HCT116 (cell line): ENCODE measurements at regions not wholly inside any gene's neighbourhood (a gene's known extent, or its start where the extent isn't known, plus 50 kb on each side); places are given as distances from the start of the nearest gene placed in this dataset.

Experiments
- ATAC-seq: fragments of 200-7000 bp; cut with Tn5 transposase; 2 replicates; pipeline ENCODE4 v1.9.1; 2020; ENCODE audit warnings: mild to moderate bottlenecking, moderate library complexity
- BruUV-seq: library from RNA; stranded (reverse); fragments of 400-500 nt; replicated peaks from 2 replicates; lab custom pipeline; 2021; lab: Mats Ljungman, UMichigan
- CTCF ChIA-PET: fragments of 300-600 bp; sonication (Branson Sonifier 250); formaldehyde crosslinking; loops from one replicate; lab custom pipeline; 2021; ENCODE audit warnings: antibody characterized with exemption; lab: Charles Lee
- POLR2A ChIA-PET: fragments of 300-600, 350-600 bp; sonication (Branson Sonifier 250); formaldehyde crosslinking; loops from one replicate; lab custom pipeline; 2021; ENCODE audit warnings: antibody characterized with exemption; lab: Charles Lee
- RAD21 ChIA-PET, 2 experiments: fragments of 300-600 bp; sonication (Branson Sonifier 250); formaldehyde crosslinking; loops; one replicate each; lab custom pipeline; 2023; ENCODE audit warnings: low total read pairs in 2 of 2; ENCODE audit not compliant: uncharacterized antibody in 2 of 2, unreplicated experiment in 2 of 2, low non-redundant PET in 1 of 2; lab: Charles Lee
- DNase-seq: peaks from one replicate; pipeline ENCODE4 v3.0.0-alpha.2; 2010; ENCODE audit warnings: low read depth, low spot score
- H2AFZ ChIP-seq: fragments of 200-600 bp; shearing (Covaris generic), sonication (generic); 2 replicates; pipeline ENCODE4 v1.6.1; 2017; ENCODE audit warnings: low read depth, mixed run types, mixed read lengths, antibody characterized with exemption, low read length; ENCODE audit not compliant: poor library complexity, severe bottlenecking
- H3K27ac ChIP-seq: 2 replicates; pipeline ENCODE4 v1.5.1; 2012; ENCODE audit warnings: low read depth, low read length
- H3K27me3 ChIP-seq: fragments of 200-600 bp; sonication (generic); 2 replicates; pipeline ENCODE4 v1.6.1; 2016; ENCODE audit warnings: mixed run types, low read length, mixed read lengths; ENCODE audit not compliant: insufficient read depth
- H3K36me3 ChIP-seq, 2 experiments: fragments of 200-500 bp in 1 of 2; fragments of 200-600 bp in 1 of 2; sonication (Bioruptor generic) in 1 of 2; sonication (generic) in 1 of 2; 2 replicates each; pipeline versions ENCODE4 v1.5.1 to v1.6.1; 2014 to 2016; ENCODE audit warnings: low read length in 2 of 2, inconsistent platforms in 1 of 2, mixed read lengths in 1 of 2, mixed run types in 1 of 2; ENCODE audit not compliant: insufficient read depth in 2 of 2, control insufficient read depth in 1 of 2
- H3K4me1 ChIP-seq, 2 experiments: fragments of 200-600 bp in 1 of 2; sonication (generic) in 1 of 2; 2 replicates each; pipeline versions ENCODE4 v1.5.1 to v1.6.1; 2012 to 2017; ENCODE audit warnings: low read length in 2 of 2, inconsistent platforms in 1 of 2, mild to moderate bottlenecking in 1 of 2, mixed read lengths in 1 of 2, mixed run types in 1 of 2, moderate library complexity in 1 of 2; ENCODE audit not compliant: insufficient read depth in 2 of 2, control insufficient read depth in 1 of 2
- H3K4me2 ChIP-seq: fragments of 200-600 bp; sonication (generic); 2 replicates; pipeline ENCODE4 v1.6.1; 2017; ENCODE audit warnings: mixed run types, low read length, mixed read lengths
- H3K4me3 ChIP-seq, 2 experiments: fragments of 200-600 bp in 1 of 2; sonication (generic) in 1 of 2; replicated peaks in 1 of 2; 2 replicates each; pipeline ENCODE4 v1.5.1; 2011 to 2016; ENCODE audit warnings: low read length in 2 of 2, control low read depth in 1 of 2, low read depth in 1 of 2, mild to moderate bottlenecking in 1 of 2, mixed read lengths in 1 of 2, mixed run types in 1 of 2
- H3K79me2 ChIP-seq: fragments of 200-600 bp; sonication (generic); 2 replicates; pipeline ENCODE4 v1.6.1; 2017; ENCODE audit warnings: mild to moderate bottlenecking, mixed run types, low read length, moderate library complexity, mixed read lengths; ENCODE audit not compliant: insufficient read depth
- H3K9ac ChIP-seq: fragments of 200-600 bp; sonication (generic); 2 replicates; pipeline ENCODE4 v1.6.1; 2016; ENCODE audit warnings: low read length, mixed read lengths
- H3K9me2 ChIP-seq: fragments of 200-600 bp; sonication (generic), shearing (Covaris generic); 2 replicates; pipeline ENCODE4 v1.6.1; 2017; ENCODE audit warnings: mixed run types, mild to moderate bottlenecking, moderate library complexity; ENCODE audit not compliant: insufficient read depth
- H3K9me3 ChIP-seq, 2 experiments: fragments of 200-500 bp in 1 of 2; fragments of 200-600 bp in 1 of 2; sonication (Bioruptor generic) in 1 of 2; sonication (generic) in 1 of 2; 2 replicates each; pipeline ENCODE4 v1.6.1; 2014 to 2017; ENCODE audit warnings: low read length in 2 of 2, mixed read lengths in 2 of 2, inconsistent platforms in 1 of 2, low read depth in 1 of 2, mild to moderate bottlenecking in 1 of 2, mixed run types in 1 of 2, moderate library complexity in 1 of 2; ENCODE audit not compliant: control insufficient read depth in 1 of 2, insufficient read depth in 1 of 2
- H4K20me1 ChIP-seq: fragments of 200-600 bp; sonication (generic), shearing (Covaris generic); 2 replicates; pipeline ENCODE4 v1.6.1; 2017; ENCODE audit warnings: mixed run types, mild to moderate bottlenecking, moderate library complexity; ENCODE audit not compliant: insufficient read depth
- CEBPB ChIP-seq: IDR thresholded peaks from 2 replicates; pipeline ENCODE4 v1.6.1; 2012; ENCODE audit warnings: low read depth
- EGR1 ChIP-seq: IDR thresholded peaks from 2 replicates; pipeline ENCODE4 v1.6.1; 2012; ENCODE audit warnings: low read depth
- EZH2 ChIP-seq: fragments of 200-600 bp; sonication (generic); IDR thresholded peaks from 2 replicates; pipeline ENCODE4 v1.6.1; 2017; ENCODE audit warnings: antibody characterized with exemption, mixed run types
- POLR2A ChIP-seq: IDR thresholded peaks from 2 replicates; pipeline ENCODE4 v1.7.0; 2011; ENCODE audit warnings: borderline replicate concordance; ENCODE audit not compliant: insufficient read depth, insufficient read length; ENCODE audit errors: extremely low read depth
- SIN3A ChIP-seq: IDR thresholded peaks from 2 replicates; pipeline ENCODE4 v1.6.1; 2012; ENCODE audit warnings: low read depth
- SP1 ChIP-seq: IDR thresholded peaks from 2 replicates; pipeline ENCODE4 v1.6.1; 2012; ENCODE audit warnings: low read depth
- SRF ChIP-seq: IDR thresholded peaks from 2 replicates; pipeline ENCODE4 v1.6.1; 2012; ENCODE audit warnings: low read depth
- TCF7L2 ChIP-seq: IDR thresholded peaks from 2 replicates; pipeline ENCODE4 v1.7.0; 2011; ENCODE audit warnings: borderline replicate concordance, inconsistent platforms; ENCODE audit not compliant: insufficient read depth, insufficient read length; ENCODE audit errors: extremely low read depth
- YY1 ChIP-seq: IDR thresholded peaks from 2 replicates; pipeline ENCODE4 v1.6.1; 2011; ENCODE audit warnings: low read length, low read depth, moderate library complexity, mild to moderate bottlenecking; ENCODE audit not compliant: insufficient replicate concordance; ENCODE audit errors: extremely low read depth
- ZBTB33 ChIP-seq: IDR thresholded peaks from 2 replicates; pipeline ENCODE4 v1.6.1; 2011; ENCODE audit warnings: mild to moderate bottlenecking, low read length, moderate library complexity; ENCODE audit not compliant: insufficient replicate concordance; ENCODE audit errors: extremely low read depth
- ZNF274 ChIP-seq: fragments of 200-500 bp; sonication (Bioruptor generic); IDR thresholded peaks from 2 replicates; pipeline ENCODE4 v1.6.1; 2014; ENCODE audit warnings: mild to moderate bottlenecking, low read depth, low read length, inconsistent platforms
- intact Hi-C: fragments of 100-400 bp; cut with micrococcal nuclease; formaldehyde crosslinking; loops from 2 replicates; pipeline ENCODE4 v1.10.0; 2022
- TF ChIP-seq, protein P1 (sequence below), 3 experiments: fragments of 200-600 bp in 1 of 3; sonication (generic) in 1 of 3; IDR thresholded peaks in 2 of 3; conservative IDR thresholded peaks in 1 of 3; 2 replicates each; pipeline ENCODE4 v1.5.1; 2012 to 2017; ENCODE audit warnings: low read depth in 2 of 3, low read length in 2 of 3, antibody characterized with exemption in 1 of 3, borderline replicate concordance in 1 of 3, control low read depth in 1 of 3, mild to moderate bottlenecking in 1 of 3, mixed read lengths in 1 of 3, mixed run types in 1 of 3, moderate library complexity in 1 of 3; ENCODE audit not compliant: insufficient read depth in 1 of 3
- TF ChIP-seq, protein P2 (sequence below): IDR thresholded peaks from 2 replicates; pipeline ENCODE4 v1.6.1; 2012; ENCODE audit warnings: low read depth

DNA sequence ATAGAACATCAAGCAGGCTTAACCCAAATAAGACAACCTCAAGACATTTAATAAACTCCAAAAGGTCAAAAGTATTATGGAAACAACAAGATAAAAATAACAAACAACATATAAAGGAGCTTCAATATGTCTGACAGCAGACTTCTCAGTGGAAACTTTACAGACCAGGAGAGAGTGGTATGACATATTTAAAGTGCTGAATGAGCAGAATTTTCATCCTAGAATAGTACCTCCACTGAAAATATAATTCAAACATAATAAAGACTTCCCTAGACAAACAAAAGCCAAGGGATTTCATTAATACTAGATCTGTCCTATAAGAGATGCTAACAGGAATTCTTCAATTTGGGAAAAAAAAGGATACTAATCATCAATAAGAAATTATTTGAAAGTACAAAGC lies 1005.0 kb downstream of the TMTC2 start:
- Histone ChIP-seq H3K36me3 (no peaks in the 10 kb centered on the region), H2AFZ (no peak overlapping the region), H3K79me2 (no peaks in the 10 kb centered on the region), H3K9ac (no peak overlapping the region), H3K9me3 (no peaks in the 10 kb centered on the region), H3K27ac (no peak overlapping the region), H3K4me2 (no peak overlapping the region), H3K4me3 (no peak overlapping the region), H3K27me3 (no peaks in the 10 kb centered on the region), H3K9me2 (no peaks in the 10 kb centered on the region), H3K4me1 (no peaks in the 10 kb centered on the region), H4K20me1 (no peaks in the 10 kb centered on the region)
- POLR2A ChIA-PET, result no interaction called here
- RAD21 ChIA-PET, result no interaction called here
- DNase-seq (no peak), ATAC-seq (no peak)
- CTCF ChIA-PET, result no interaction called here
- BruUV-seq, result no TSS peak
- intact Hi-C loops, result no loop called here
- TF ChIP-seq EGR1, result no peak
- no peak for TF ChIP-seq TCF7L2
- no peak for TF ChIP-seq ZNF274
- TF ChIP-seq CEBPB, result no peak
- TF ChIP-seq YY1, result no peak
- no peak for TF ChIP-seq SRF
- TF ChIP-seq, protein P1, sequence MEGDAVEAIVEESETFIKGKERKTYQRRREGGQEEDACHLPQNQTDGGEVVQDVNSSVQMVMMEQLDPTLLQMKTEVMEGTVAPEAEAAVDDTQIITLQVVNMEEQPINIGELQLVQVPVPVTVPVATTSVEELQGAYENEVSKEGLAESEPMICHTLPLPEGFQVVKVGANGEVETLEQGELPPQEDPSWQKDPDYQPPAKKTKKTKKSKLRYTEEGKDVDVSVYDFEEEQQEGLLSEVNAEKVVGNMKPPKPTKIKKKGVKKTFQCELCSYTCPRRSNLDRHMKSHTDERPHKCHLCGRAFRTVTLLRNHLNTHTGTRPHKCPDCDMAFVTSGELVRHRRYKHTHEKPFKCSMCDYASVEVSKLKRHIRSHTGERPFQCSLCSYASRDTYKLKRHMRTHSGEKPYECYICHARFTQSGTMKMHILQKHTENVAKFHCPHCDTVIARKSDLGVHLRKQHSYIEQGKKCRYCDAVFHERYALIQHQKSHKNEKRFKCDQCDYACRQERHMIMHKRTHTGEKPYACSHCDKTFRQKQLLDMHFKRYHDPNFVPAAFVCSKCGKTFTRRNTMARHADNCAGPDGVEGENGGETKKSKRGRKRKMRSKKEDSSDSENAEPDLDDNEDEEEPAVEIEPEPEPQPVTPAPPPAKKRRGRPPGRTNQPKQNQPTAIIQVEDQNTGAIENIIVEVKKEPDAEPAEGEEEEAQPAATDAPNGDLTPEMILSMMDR (IDR thresholded peaks at IDR 0.05 in 2 of 3, conservative IDR thresholded peaks at IDR 0.05 in 1 of 3; ENCODE audit: borderline replicate concordance in 1 of 3, insufficient read depth in 1 of 3, low read depth in 2 of 3, low read length in 2 of 3), result no peak
- no peak for TF ChIP-seq POLR2A
- no peak for TF ChIP-seq ZBTB33
- no peak for TF ChIP-seq EZH2
- no peak for TF ChIP-seq SIN3A
- TF ChIP-seq SP1, result no peak
- TF ChIP-seq, protein P2, sequence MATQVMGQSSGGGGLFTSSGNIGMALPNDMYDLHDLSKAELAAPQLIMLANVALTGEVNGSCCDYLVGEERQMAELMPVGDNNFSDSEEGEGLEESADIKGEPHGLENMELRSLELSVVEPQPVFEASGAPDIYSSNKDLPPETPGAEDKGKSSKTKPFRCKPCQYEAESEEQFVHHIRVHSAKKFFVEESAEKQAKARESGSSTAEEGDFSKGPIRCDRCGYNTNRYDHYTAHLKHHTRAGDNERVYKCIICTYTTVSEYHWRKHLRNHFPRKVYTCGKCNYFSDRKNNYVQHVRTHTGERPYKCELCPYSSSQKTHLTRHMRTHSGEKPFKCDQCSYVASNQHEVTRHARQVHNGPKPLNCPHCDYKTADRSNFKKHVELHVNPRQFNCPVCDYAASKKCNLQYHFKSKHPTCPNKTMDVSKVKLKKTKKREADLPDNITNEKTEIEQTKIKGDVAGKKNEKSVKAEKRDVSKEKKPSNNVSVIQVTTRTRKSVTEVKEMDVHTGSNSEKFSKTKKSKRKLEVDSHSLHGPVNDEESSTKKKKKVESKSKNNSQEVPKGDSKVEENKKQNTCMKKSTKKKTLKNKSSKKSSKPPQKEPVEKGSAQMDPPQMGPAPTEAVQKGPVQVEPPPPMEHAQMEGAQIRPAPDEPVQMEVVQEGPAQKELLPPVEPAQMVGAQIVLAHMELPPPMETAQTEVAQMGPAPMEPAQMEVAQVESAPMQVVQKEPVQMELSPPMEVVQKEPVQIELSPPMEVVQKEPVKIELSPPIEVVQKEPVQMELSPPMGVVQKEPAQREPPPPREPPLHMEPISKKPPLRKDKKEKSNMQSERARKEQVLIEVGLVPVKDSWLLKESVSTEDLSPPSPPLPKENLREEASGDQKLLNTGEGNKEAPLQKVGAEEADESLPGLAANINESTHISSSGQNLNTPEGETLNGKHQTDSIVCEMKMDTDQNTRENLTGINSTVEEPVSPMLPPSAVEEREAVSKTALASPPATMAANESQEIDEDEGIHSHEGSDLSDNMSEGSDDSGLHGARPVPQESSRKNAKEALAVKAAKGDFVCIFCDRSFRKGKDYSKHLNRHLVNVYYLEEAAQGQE, result no peak
- TF ChIP-seq, all 23 proteins: peak for 0
